ENCODE measurements at regions not wholly inside any gene's neighbourhood (a gene's known extent, or its start where the extent isn't known, plus 50 kb on each side); places are given as distances from the start of the nearest gene placed in this dataset.

DNA sequence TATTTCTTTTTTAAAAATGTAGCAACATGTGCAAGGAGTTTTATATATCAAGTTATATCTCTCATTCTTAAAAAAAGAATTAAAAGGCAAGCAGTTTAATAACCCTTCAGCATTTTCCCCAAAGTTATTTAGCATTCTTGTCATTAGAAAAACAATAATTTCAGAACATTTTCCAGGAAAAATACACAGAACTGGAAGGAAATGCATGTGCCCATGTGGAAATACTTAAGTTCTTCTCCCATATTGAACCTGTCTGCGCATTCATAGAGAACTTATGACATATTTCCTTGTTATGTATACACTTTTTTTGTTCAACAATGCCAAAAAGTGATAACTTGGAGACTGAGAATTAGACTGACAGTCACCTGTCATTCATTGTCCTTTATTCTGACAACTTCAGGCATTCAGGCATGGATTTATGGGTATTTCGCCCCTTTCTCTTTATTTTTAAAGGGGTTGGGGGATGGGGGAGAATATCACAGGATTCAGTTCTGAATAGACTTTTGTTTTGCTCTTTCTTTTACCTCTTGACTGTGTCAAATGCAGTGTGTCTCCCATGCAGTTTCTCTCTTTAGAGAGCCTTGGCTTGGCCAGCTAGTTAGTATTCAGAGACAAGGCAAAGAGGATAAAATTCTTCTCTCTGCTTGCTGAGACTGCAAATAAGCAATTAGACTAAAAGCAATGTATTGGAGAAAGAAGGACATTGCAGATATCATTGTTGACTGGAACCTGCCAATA, 701.0 kb downstream of the NR2F1-AS1 start:
- TF ChIP-seq ZFX (IDR thresholded peaks at IDR 0.05) = no peak
- TF ChIP-seq, protein P1, sequence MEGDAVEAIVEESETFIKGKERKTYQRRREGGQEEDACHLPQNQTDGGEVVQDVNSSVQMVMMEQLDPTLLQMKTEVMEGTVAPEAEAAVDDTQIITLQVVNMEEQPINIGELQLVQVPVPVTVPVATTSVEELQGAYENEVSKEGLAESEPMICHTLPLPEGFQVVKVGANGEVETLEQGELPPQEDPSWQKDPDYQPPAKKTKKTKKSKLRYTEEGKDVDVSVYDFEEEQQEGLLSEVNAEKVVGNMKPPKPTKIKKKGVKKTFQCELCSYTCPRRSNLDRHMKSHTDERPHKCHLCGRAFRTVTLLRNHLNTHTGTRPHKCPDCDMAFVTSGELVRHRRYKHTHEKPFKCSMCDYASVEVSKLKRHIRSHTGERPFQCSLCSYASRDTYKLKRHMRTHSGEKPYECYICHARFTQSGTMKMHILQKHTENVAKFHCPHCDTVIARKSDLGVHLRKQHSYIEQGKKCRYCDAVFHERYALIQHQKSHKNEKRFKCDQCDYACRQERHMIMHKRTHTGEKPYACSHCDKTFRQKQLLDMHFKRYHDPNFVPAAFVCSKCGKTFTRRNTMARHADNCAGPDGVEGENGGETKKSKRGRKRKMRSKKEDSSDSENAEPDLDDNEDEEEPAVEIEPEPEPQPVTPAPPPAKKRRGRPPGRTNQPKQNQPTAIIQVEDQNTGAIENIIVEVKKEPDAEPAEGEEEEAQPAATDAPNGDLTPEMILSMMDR (conservative IDR thresholded peaks at IDR 0.05) = no peak
- H3K27ac ChIP-seq = no peak overlapping the region

DNA sequence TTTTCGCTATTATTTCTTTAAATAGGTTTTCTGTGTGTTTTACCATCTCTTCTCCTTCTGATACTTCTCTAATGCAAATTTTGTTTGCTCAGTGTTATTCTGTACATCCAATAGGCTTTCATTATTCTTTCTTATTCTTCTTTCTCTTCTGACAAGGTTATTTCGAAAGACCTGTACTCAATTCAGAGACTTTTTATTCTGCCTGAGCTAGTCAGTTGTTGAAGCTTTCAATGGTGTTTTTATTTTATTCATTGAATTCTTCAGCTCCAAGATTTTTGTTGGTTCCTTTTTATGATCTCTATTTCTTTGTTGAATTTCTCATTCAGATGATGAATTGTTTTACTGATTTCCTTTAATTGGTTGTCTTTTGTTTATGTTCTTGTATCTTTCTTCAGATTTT, 706.2 kb downstream of the NR2F1-AS1 start:
- H3K27ac ChIP-seq = no peak overlapping the region
- TF ChIP-seq ZFX (IDR thresholded peaks at IDR 0.05) = no peak
- TF ChIP-seq, protein P1 (conservative IDR thresholded peaks at IDR 0.05) = no peak

DNA sequence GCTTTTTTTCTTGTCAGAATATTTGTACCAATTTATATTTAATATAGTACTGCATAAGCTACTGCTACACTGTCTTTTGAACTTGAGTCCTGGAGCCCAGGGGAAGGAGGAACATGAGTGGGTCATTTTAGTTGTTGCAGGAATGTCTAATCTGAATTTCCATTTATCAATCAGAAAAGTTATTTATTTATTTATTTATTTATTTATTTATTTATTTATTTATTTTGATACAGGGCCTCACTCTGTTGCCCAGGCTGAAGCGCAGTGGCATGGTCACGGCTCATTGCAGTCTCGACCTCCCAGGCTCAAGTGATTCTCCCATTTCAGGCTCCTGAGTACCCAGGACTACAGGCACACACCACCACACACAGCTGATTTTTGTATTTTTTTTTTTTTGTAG, 712.6 kb downstream of the NR2F1-AS1 start:
- TF ChIP-seq, protein P1 (conservative IDR thresholded peaks at IDR 0.05) = no peak
- TF ChIP-seq ZFX (IDR thresholded peaks at IDR 0.05) = no peak
- H3K27ac ChIP-seq = no peak overlapping the region

DNA sequence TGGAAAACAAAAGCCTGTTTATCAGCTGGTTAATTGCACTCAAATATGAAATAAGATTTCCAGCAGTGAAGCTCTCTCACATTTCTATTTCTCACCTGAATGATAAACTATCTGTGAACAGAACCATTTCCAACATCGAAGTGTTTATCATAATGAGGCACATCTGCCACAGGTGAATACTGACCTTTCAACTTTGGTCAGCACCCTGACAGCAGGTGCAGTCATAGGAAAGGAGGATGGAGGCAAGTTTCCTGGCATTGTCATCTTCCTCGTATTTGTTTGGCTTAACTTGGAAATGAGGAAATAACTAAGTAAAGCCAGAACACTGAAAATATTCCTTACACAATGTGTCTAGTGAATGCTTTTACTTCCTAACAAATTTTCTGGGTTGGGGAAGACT, 716.4 kb downstream of the NR2F1-AS1 start:
- H3K27ac ChIP-seq = no peak overlapping the region
- no peak for TF ChIP-seq ZFX (IDR thresholded peaks at IDR 0.05)
- TF ChIP-seq, protein P1 (conservative IDR thresholded peaks at IDR 0.05) = no peak; the same call in 1 of the 2 replicates

DNA sequence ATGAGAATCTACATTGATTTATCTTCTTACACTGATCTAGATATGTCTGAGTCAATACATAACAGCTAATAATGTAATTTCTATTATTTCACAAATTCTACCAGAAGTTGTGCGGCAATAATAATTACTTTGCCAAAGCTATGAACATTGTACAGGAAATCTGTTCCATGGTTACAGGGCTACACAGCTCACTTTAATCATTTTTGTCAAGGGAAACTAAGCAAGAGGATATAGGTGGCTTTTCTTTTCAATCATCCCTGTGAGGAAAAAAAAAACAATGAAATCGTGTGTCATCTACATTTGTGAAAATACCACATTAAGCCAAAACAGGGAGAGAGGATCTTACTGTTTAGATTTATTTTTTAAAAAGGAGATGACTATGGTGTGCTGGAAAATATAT, 717.4 kb downstream of the NR2F1-AS1 start:
- no peak overlapping the region for H3K27ac ChIP-seq
- TF ChIP-seq ZFX (IDR thresholded peaks at IDR 0.05) = no peak

DNA sequence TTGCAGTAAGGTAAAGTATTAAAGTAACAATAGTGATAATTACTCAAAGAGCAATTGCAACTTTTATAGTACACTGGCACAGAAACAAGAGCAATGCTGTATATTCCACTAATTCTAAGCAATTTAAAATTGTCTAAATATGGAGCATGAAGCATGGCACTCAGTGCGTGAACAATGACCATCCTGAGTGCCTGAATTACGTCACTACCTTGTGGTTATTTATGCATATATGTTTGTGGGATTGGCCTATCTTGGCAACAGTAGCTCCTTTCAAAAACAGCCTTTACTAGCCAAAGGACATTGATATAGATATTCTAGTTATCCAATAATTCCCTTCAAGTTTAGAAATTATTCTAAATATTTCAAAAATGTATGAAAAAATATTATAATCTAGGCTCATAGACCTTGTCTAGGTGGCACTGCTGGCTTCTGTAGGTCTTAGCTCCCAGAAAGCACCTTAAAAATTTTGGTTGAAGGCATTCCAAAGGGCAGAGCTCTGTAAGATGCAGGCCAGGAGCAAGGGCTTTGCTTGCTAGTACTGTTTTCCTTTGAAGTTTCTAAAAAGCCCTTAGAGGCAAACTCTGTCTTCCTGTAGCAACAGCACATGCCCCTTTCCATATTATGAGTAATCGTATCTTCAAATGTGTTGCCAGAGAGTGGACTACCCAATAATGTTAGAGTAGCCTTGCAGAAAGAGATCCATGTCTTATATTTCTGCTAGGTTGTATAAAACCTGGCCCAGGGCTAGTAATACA, 719.3 kb downstream of the NR2F1-AS1 start:
- H3K27ac ChIP-seq = no peak overlapping the region
- TF ChIP-seq, protein P1 (conservative IDR thresholded peaks at IDR 0.05) = no peak
- TF ChIP-seq ZFX (IDR thresholded peaks at IDR 0.05) = no peak

DNA sequence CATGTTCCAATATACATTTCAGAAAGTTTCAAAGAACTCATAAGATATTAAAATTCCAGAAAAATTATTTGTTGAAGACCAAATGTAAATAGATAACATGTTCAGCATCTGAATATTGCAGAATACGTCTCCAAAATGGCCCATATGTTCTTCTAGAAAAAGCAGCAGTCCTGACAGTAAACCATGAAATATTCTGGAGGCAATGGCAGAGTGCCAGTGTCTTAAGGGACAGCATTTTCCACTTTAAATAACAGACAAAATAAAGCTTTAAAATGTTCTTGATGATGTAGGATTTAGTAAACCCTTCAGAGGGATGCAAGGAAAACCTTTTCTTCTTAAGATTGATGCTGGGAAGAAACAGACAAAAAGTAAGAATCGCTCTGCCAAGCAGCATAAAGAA, 721.0 kb downstream of the NR2F1-AS1 start:
- no peak overlapping the region for H3K27ac ChIP-seq
- TF ChIP-seq, protein P1 (conservative IDR thresholded peaks at IDR 0.05) = no peak
- TF ChIP-seq ZFX (IDR thresholded peaks at IDR 0.05) = no peak
